H1 (cell line): ENCODE measurements at regions not wholly inside any gene's neighbourhood (a gene's known extent, or its start where the extent isn't known, plus 50 kb on each side); places are given as distances from the start of the nearest gene placed in this dataset.

ENCODE experiments used
- CTCF ChIA-PET: fragments of 300-600 bp; sonication (Branson Sonifier 250); formaldehyde crosslinking; loops from one replicate; lab custom pipeline; 2021; ENCODE audit not compliant: partially characterized antibody; lab: Charles Lee
- POLR2A ChIA-PET: fragments of 300-600 bp; sonication (Branson Sonifier 250); formaldehyde crosslinking; loops from one replicate; lab custom pipeline; 2021; ENCODE audit warnings: inconsistent platforms; ENCODE audit not compliant: partially characterized antibody; lab: Charles Lee
- DNase-seq, 2 experiments: peaks; one replicate each; pipeline versions ENCODE4 v3.0.0 to v3.0.0-alpha.2; 2010 to 2022; ENCODE audit warnings: low spot score in 2 of 2, low read depth in 1 of 2, mixed read lengths in 1 of 2
- FAIRE-seq: peaks from 2 replicates; lab custom pipeline; 2011; peaks lifted over from hg19 to GRCh38; lab: Jason Lieb, UNC
- H2AFZ ChIP-seq: 2 replicates; pipeline ENCODE4 v1.8.1; 2012; ENCODE audit warnings: low read length, inconsistent platforms
- H2AK5ac ChIP-seq: 2 replicates; pipeline ENCODE4 v1.6.1; 2013; ENCODE audit warnings: low read depth, low read length
- H2BK120ac ChIP-seq: replicated peaks from 2 replicates; pipeline ENCODE3; 2013; ENCODE audit warnings: low read depth, low read length, inconsistent platforms
- H2BK12ac ChIP-seq: 2 replicates; pipeline ENCODE4 v1.6.1; 2013; ENCODE audit warnings: low read depth, low read length
- H2BK15ac ChIP-seq: 2 replicates; pipeline ENCODE4 v1.6.1; 2013; ENCODE audit warnings: low read length
- H2BK20ac ChIP-seq: 2 replicates; pipeline ENCODE4 v1.6.1; 2013; ENCODE audit warnings: low read length
- H2BK5ac ChIP-seq: 2 replicates; pipeline ENCODE4 v1.6.1; 2013; ENCODE audit warnings: low read depth, low read length
- H3K14ac ChIP-seq: 2 replicates; pipeline ENCODE4 v1.6.1; 2013; ENCODE audit warnings: inconsistent platforms; ENCODE audit not compliant: insufficient read length
- H3K18ac ChIP-seq: 2 replicates; pipeline ENCODE4 v1.6.1; 2013; ENCODE audit warnings: low read length; ENCODE audit errors: extremely low read depth
- H3K23ac ChIP-seq: 2 replicates; pipeline ENCODE4 v1.6.1; 2013; ENCODE audit warnings: inconsistent platforms; ENCODE audit not compliant: insufficient read length
- H3K23me2 ChIP-seq: 2 replicates; pipeline ENCODE4 v1.6.1; 2013; ENCODE audit warnings: low read depth, low read length
- H3K27ac ChIP-seq: 2 replicates; pipeline ENCODE4 v1.6.1; 2011; ENCODE audit warnings: low read depth, low read length, inconsistent platforms
- H3K27me3 ChIP-seq, 4 experiments: replicated peaks in 1 of 4; 1 replicate in 1 of 4; 2 replicates in 3 of 4; pipeline versions ENCODE4 v1.6.1 to v1.8.1; 2011 to 2013; ENCODE audit warnings: low read length in 3 of 4, mild to moderate bottlenecking in 3 of 4, inconsistent platforms in 2 of 4, mixed read lengths in 2 of 4, moderate library complexity in 1 of 4; ENCODE audit not compliant: control insufficient read depth in 3 of 4, insufficient read depth in 3 of 4; ENCODE audit errors: extremely low read depth in 1 of 4
- H3K36me3 ChIP-seq, 4 experiments: 2 replicates each; pipeline versions ENCODE4 v1.6.1 to v1.8.1; 2011 to 2013; ENCODE audit warnings: mild to moderate bottlenecking in 4 of 4, low read length in 3 of 4, moderate library complexity in 2 of 4, control low read depth in 1 of 4, inconsistent platforms in 1 of 4; ENCODE audit not compliant: insufficient read depth in 4 of 4, control insufficient read depth in 2 of 4
- H3K4ac ChIP-seq: replicated peaks from 2 replicates; pipeline ENCODE3; 2013; ENCODE audit warnings: low read length, low read depth, mixed read lengths, inconsistent platforms; ENCODE audit not compliant: insufficient read length
- H3K4me1 ChIP-seq, 4 experiments: replicated peaks in 1 of 4; 1 replicate in 1 of 4; 2 replicates in 3 of 4; pipeline versions ENCODE4 v1.6.1 to v1.8.1; 2011 to 2013; ENCODE audit warnings: low read length in 3 of 4, inconsistent platforms in 2 of 4, mixed read lengths in 1 of 4; ENCODE audit not compliant: insufficient read depth in 4 of 4, control insufficient read depth in 3 of 4
- H3K4me2 ChIP-seq, 2 experiments: 2 replicates each; pipeline versions ENCODE4 v1.6.1 to v1.8.1; 2011 to 2013; ENCODE audit warnings: low read depth in 2 of 2, low read length in 2 of 2, control low read depth in 1 of 2, inconsistent platforms in 1 of 2, mild to moderate bottlenecking in 1 of 2; ENCODE audit not compliant: insufficient read depth in 1 of 2
- H3K4me3 ChIP-seq, 4 experiments: fragments of 200-600, 300-600 bp in 1 of 4; sonication (generic), shearing (Covaris generic), sonication (Bioruptor Twin) in 1 of 4; 2 replicates each; pipeline versions ENCODE4 v1.5.1 to v1.8.1; 2011 to 2016; ENCODE audit warnings: low read length in 4 of 4, low read depth in 3 of 4, control low read depth in 2 of 4, inconsistent platforms in 2 of 4, mild to moderate bottlenecking in 2 of 4, mixed read lengths in 1 of 4, moderate library complexity in 1 of 4; ENCODE audit not compliant: insufficient read depth in 2 of 4; ENCODE audit errors: extremely low read depth in 1 of 4
- H3K56ac ChIP-seq: replicated peaks from 2 replicates; pipeline ENCODE3; 2013; ENCODE audit warnings: low read depth, mild to moderate bottlenecking, mixed read lengths, low read length, inconsistent platforms; ENCODE audit not compliant: insufficient read length
- H3K79me1 ChIP-seq: 2 replicates; pipeline ENCODE4 v1.6.1; 2013; ENCODE audit warnings: low read depth, low read length, control low read depth
- H3K79me2 ChIP-seq, 2 experiments: 2 replicates each; pipeline versions ENCODE4 v1.6.1 to v1.8.1; 2012 to 2013; ENCODE audit warnings: low read length in 2 of 2, mild to moderate bottlenecking in 2 of 2, inconsistent platforms in 1 of 2; ENCODE audit not compliant: insufficient read depth in 2 of 2, control insufficient read depth in 1 of 2
- H3K9ac ChIP-seq, 4 experiments: replicated peaks in 1 of 4; 1 replicate in 1 of 4; 2 replicates in 3 of 4; pipeline versions ENCODE4 v1.6.1 to v1.8.1; 2011 to 2013; ENCODE audit warnings: low read depth in 3 of 4, low read length in 3 of 4, control low read depth in 2 of 4, mild to moderate bottlenecking in 2 of 4, moderate library complexity in 2 of 4, inconsistent platforms in 1 of 4; ENCODE audit errors: extremely low read depth in 1 of 4
- H3K9me3 ChIP-seq, 2 experiments: 2 replicates each; pipeline versions ENCODE4 v1.6.1 to v1.8.1; 2012 to 2013; ENCODE audit warnings: mild to moderate bottlenecking in 2 of 2, moderate library complexity in 2 of 2, control low read depth in 1 of 2, inconsistent platforms in 1 of 2, low read depth in 1 of 2, low read length in 1 of 2, mixed read lengths in 1 of 2; ENCODE audit not compliant: insufficient read depth in 2 of 2
- H4K20me1 ChIP-seq, 2 experiments: replicated peaks in 1 of 2; 2 replicates each; pipeline versions ENCODE3 to v1.8.1; 2011 to 2013; ENCODE audit warnings: inconsistent platforms in 2 of 2, low read length in 2 of 2, mild to moderate bottlenecking in 1 of 2; ENCODE audit not compliant: insufficient read depth in 2 of 2, control insufficient read depth in 1 of 2
- H4K5ac ChIP-seq: 2 replicates; pipeline ENCODE4 v1.6.1; 2013; ENCODE audit warnings: low read length, low read depth, mixed read lengths, inconsistent platforms; ENCODE audit not compliant: insufficient read length
- H4K8ac ChIP-seq: 2 replicates; pipeline ENCODE4 v1.8.0; 2013; ENCODE audit warnings: mild to moderate bottlenecking, moderate library complexity, low read length, inconsistent platforms; ENCODE audit not compliant: insufficient read depth; ENCODE audit errors: extremely low read depth
- H4K91ac ChIP-seq: replicated peaks from 2 replicates; pipeline ENCODE3; 2013; ENCODE audit warnings: low read length, mixed read lengths, inconsistent platforms; ENCODE audit not compliant: insufficient read length
- MAFK ChIP-seq: IDR thresholded peaks from 2 replicates; pipeline ENCODE4 v1.6.1; 2012; ENCODE audit warnings: low read depth, mild to moderate bottlenecking, improper control_type of control experiment, low read length
- SP2 ChIP-seq: IDR thresholded peaks from 2 replicates; pipeline ENCODE4 v1.6.1; 2012; ENCODE audit warnings: mild to moderate bottlenecking, low read length, inconsistent platforms
- WGBS, 2 experiments: shearing (Covaris generic) in 1 of 2; methylation state at CpG; one replicate each; pipeline versions ENCODE4 v1.1.6 to v1.1.7; 2013 to 2015; ENCODE audit warnings: low lambda C conversion rate in 2 of 2, mixed read lengths in 2 of 2, inconsistent platforms in 1 of 2, low coverage in 1 of 2, missing lambda C conversion rate in 1 of 2; ENCODE audit not compliant: insufficient replicate concordance in 2 of 2, insufficient coverage in 1 of 2, insufficient read length in 1 of 2; ENCODE audit errors: extremely low coverage in 1 of 2, missing lambda C conversion rate in 1 of 2; 5-methylcytosine and 5-hydroxymethylcytosine counted together

DNA sequence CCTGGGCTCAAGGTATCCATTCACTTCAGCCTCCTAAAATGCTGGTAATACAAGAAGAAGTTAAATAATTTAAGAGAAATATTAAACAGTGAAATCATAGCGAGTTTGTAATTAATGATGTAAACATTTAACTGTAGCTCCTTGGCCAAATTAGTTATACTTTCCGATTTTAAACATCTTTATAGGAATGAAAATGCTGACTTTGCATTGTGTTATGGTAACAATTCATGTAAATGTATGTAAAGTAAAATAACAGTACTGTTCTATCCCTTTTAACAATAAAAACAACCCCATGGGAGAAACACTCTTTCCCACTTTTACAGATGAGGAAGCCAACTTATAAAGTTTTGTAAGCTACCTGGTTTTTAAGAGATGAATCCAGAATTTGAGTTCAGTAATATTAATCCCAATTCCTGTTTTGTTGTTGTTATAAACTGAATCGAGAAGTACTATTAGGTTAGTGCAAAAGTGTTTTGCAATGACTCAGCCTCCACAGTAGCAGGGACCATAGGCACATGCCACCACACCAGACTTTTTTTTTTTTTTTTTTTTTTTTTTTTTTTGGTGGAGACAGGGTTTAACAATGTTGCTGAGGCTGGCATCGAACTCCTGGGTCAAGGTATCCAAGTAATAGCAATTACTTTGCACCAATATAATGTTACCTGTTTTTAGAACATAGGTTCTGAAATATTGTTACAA is 1360.4 kb downstream of the BRINP3 start:
- Histone ChIP-seq H2BK20ac (no peak overlapping the region), H3K4me3 (no peak overlapping the region), H4K20me1 (no peaks in the 10 kb centered on the region), H3K9ac (no peak overlapping the region), H3K23me2 (no peaks in the 10 kb centered on the region), H2BK120ac (no peak overlapping the region), H3K23ac (no peak overlapping the region), H4K8ac (no peak overlapping the region), H3K27ac (no peak overlapping the region), H2BK12ac (no peak overlapping the region), H2BK5ac (no peak overlapping the region), H3K56ac (no peak overlapping the region), H2AK5ac (no peak overlapping the region), H3K36me3 (no peaks in the 10 kb centered on the region), H3K79me2 (no peaks in the 10 kb centered on the region), H3K14ac (no peak overlapping the region), H3K9me3 (no peaks in the 10 kb centered on the region), H3K4me2 (no peak overlapping the region), H3K4ac (no peak overlapping the region), H3K79me1 (no peaks in the 10 kb centered on the region), H3K18ac (no peak overlapping the region), H4K5ac (no peak overlapping the region), H4K91ac (no peak overlapping the region), H2AFZ (0 out of 2 replicates have a peak overlapping the region, but pooled peaks have one; percentile 79), H3K4me1 (no peaks in the 10 kb centered on the region), H2BK15ac (no peak overlapping the region), H3K27me3 (no peaks in the 10 kb centered on the region)
- no peak for DNase-seq
- WGBS, 2 experiments = 94% methylated on average over 4 of the region's 4 CpGs; no CpG with 5 or more reads in 1 of the 2 experiments
- ChIA-PET POLR2A (no interaction called here), CTCF (no interaction called here)
- TF ChIP-seq SP2 (no peak), MAFK (peak; percentile 55; the same call in 1 of the 2 replicates)
- FAIRE-seq = no peak
